OCI-LY3 (cell line): ENCODE measurements at regions not wholly inside any gene's neighbourhood (a gene's known extent, or its start where the extent isn't known, plus 50 kb on each side); places are given as distances from the start of the nearest gene placed in this dataset.

ENCODE experiments used
- CTCF ChIP-seq: fragments of 200-600, 300-600 bp; sonication (generic); IDR thresholded peaks from 2 replicates; pipeline ENCODE4 v1.5.1; 2014; ENCODE audit warnings: antibody characterized with exemption, low read length, low read depth
- EZH2phosphoT487 ChIP-seq: fragments of 200-600 bp; shearing (Covaris generic); IDR thresholded peaks from 2 replicates; pipeline ENCODE4 v1.6.1; 2018; ENCODE audit warnings: antibody characterized with exemption, mixed run types, low read depth

- TF ChIP-seq CTCF (no peak), EZH2phosphoT487 (no peak)
Observed at GRCh38 chr4:103268746-103269145, 70.6 kb upstream of the CENPE start.
